Natural killer cell treated with Interleukin-12 subunit alpha and Interleukin-12 subunit beta and Interleukin-15 and Interleukin-18, amount 100 ng/mL, for 72 hours (primary cell): ENCODE measurements at regions not wholly inside any gene's neighbourhood (a gene's known extent, or its start where the extent isn't known, plus 50 kb on each side); places are given as distances from the start of the nearest gene placed in this dataset.

Experiments
- ATAC-seq, 2 donors: fragments of 150-1000 bp; cut with Tn5 transposase in 1 of 2; sonication (Bioruptor Pico), chemical (Tn5 transposase) in 1 of 2; 2 replicates each; pipeline ENCODE4 v1.10.0; 2021
- DNase-seq: peaks from one replicate; pipeline ENCODE4 v3.0.0; 2022; ENCODE audit warnings: low spot score
- H3K27ac Mint-ChIP-seq, 2 donors: 1 replicate in 1 of 2; 2 replicates in 1 of 2; pipeline ENCODE4 v1.8.0; 2022; ENCODE audit warnings: mixed read lengths in 2 of 2, mild to moderate bottlenecking in 1 of 2, moderate library complexity in 1 of 2
- H3K27me3 Mint-ChIP-seq, 2 donors: 1 replicate in 1 of 2; 2 replicates in 1 of 2; pipeline ENCODE4 v1.8.0; 2022; ENCODE audit warnings: mixed read lengths in 2 of 2
- H3K36me3 Mint-ChIP-seq: one replicate; pipeline ENCODE4 v1.8.0; 2022; ENCODE audit warnings: mixed read lengths
- H3K4me1 Mint-ChIP-seq, 2 donors: 1 replicate in 1 of 2; 2 replicates in 1 of 2; pipeline ENCODE4 v1.8.0; 2022; ENCODE audit warnings: low read depth in 2 of 2, mixed read lengths in 2 of 2, mild to moderate bottlenecking in 1 of 2
- H3K4me3 Mint-ChIP-seq: one replicate; pipeline ENCODE4 v1.8.0; 2022; ENCODE audit warnings: mixed read lengths
- H3K9me3 Mint-ChIP-seq: 2 replicates; pipeline ENCODE4 v1.8.0; 2022; ENCODE audit warnings: mixed read lengths

DNA sequence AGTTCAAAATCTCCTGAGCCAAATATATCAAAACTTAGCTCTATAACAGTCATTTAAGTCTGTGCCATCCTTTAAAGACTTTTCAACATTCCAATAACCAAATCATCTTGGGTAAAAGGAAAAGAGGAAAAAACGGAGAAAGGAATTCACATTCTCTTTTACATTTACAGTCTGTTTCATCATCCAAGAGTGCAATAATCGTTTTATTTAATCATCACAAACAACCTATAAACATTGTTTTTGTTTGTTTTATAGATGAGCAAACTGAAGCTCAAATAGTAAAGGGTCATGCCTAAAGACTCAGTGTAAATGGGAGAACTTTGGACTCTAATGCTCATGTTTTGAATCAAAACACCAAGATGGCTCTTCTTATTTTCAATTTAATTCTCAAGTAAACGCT is 252.3 kb downstream of the TOX3 start:
- no peak overlapping the region for H3K4me3 Mint-ChIP-seq
- no peaks in the 10 kb centered on the region for H3K4me1 Mint-ChIP-seq
- no peaks in the 10 kb centered on the region for H3K36me3 Mint-ChIP-seq
- peaks cover 12% of the 10 kb centered on the region for H3K9me3 Mint-ChIP-seq
- ATAC-seq: no peak
- H3K27ac Mint-ChIP-seq: no peak overlapping the region
- no peak for DNase-seq
- no peaks in the 10 kb centered on the region for H3K27me3 Mint-ChIP-seq

DNA sequence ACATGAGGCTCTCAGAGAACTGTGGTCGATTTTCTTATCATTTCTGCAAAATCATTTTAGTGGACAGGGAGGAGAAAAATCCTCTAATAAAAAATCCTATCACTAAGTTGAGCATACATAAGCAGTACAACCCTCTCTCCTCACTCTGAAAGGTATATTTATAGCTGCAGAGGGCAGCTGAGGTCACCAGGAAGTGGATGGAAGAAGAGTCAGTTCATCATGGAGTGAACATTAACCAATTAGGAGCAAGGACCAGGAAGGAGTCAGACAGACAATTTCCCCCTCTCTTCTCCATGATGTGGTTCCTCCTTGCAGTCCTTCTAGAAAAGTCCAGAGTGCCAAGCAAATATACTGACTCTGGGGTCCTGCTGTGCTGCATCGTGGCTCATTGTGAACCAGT is 253.7 kb downstream of the TOX3 start:
- DNase-seq (no peak), ATAC-seq (no peak)
- no peak overlapping the region for H3K27ac Mint-ChIP-seq
- no peak overlapping the region for H3K4me3 Mint-ChIP-seq
- H3K9me3 Mint-ChIP-seq: peaks cover 11% of the 10 kb centered on the region
- H3K4me1 Mint-ChIP-seq: no peaks in the 10 kb centered on the region
- no peaks in the 10 kb centered on the region for H3K36me3 Mint-ChIP-seq
- no peaks in the 10 kb centered on the region for H3K27me3 Mint-ChIP-seq

DNA sequence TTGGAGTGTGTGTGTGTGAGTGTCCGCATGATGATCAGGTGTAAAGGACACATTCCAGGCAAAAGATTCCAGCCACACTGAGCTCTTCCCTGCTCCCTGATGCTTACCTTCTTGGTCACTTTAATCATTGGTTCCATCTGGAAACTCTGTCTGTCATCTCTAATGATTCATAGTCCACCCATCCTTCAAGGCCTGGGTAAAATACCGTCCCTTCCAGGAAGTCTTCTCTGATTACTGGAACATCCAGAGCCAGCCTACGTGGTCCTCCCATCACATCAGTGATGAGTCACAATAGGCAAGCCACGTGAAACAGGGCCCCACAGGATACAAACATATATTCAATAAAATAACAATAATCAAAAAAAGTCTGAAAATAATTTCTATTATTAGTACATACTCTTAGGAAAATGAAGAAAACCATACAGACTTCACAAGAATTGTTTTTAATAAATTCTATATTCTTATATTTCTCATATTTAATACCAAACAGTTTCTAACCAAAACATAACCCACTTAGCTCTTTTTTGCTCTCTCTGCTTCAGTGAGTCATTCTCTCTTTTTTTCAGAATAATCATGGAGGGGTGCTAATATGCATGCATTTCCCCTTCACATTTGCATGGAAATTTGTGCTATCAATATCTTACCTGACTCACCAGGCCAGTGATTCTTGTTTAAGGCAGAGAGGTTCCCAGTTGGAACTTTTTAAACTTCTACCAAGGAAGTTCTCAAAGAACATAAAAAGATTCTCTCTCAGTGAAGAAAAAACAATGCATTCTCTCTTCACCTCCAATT is 263.2 kb downstream of the TOX3 start:
- no peak for DNase-seq
- no peak overlapping the region for H3K27ac Mint-ChIP-seq
- H3K27me3 Mint-ChIP-seq: no peaks in the 10 kb centered on the region
- H3K9me3 Mint-ChIP-seq: peaks cover 10% of the 10 kb centered on the region
- ATAC-seq: no peak
- H3K4me3 Mint-ChIP-seq: no peak overlapping the region
- no peaks in the 10 kb centered on the region for H3K4me1 Mint-ChIP-seq
- H3K36me3 Mint-ChIP-seq: no peaks in the 10 kb centered on the region

DNA sequence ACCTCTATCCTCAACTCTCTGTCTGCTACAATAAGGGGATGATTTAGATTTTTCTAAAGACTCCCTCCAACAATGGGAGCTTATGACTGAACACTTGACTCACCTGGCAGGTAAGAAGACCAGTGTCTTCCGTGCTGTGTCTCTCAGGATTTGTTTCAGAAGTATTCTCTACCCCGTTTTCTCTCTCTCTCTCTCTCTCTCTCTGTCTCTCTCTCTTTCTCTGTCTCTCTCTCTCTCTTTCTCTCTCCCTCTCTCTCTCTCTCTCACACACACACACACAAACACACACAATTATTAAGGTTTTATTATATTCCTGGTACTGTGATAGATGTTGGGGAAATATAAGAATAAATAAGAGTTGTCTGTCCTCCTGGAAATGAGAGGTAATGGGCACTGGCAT is 263.9 kb downstream of the TOX3 start:
- H3K9me3 Mint-ChIP-seq: peaks cover 8% of the 10 kb centered on the region
- H3K4me1 Mint-ChIP-seq: no peaks in the 10 kb centered on the region
- ATAC-seq: no peak
- no peaks in the 10 kb centered on the region for H3K36me3 Mint-ChIP-seq
- no peak overlapping the region for H3K27ac Mint-ChIP-seq
- H3K27me3 Mint-ChIP-seq: no peaks in the 10 kb centered on the region
- DNase-seq: no peak
- no peak overlapping the region for H3K4me3 Mint-ChIP-seq

DNA sequence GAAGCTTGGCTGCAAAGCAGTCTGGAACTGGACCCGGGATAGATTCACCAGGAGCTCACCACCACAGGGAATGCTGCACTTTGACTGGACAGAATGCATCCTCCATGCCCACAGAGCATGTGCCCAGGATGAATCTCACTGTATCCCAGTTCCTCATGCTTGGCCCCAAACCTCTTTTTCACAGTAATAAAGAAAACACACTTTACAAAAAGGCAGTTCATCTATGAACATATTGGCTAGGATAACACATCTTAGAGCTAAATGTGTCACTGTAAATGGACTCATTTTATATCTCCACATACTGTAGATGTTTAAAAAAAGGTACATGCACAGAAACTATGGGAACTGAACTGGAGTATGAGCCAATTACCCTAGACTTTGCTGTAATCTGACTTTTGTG is 266.9 kb downstream of the TOX3 start:
- DNase-seq (no peak), ATAC-seq (no peak)
- Mint-ChIP-seq H3K9me3 (peaks cover 3% of the 10 kb centered on the region), H3K36me3 (no peaks in the 10 kb centered on the region), H3K27me3 (no peaks in the 10 kb centered on the region), H3K27ac (no peak overlapping the region), H3K4me1 (no peaks in the 10 kb centered on the region), H3K4me3 (no peak overlapping the region)

DNA sequence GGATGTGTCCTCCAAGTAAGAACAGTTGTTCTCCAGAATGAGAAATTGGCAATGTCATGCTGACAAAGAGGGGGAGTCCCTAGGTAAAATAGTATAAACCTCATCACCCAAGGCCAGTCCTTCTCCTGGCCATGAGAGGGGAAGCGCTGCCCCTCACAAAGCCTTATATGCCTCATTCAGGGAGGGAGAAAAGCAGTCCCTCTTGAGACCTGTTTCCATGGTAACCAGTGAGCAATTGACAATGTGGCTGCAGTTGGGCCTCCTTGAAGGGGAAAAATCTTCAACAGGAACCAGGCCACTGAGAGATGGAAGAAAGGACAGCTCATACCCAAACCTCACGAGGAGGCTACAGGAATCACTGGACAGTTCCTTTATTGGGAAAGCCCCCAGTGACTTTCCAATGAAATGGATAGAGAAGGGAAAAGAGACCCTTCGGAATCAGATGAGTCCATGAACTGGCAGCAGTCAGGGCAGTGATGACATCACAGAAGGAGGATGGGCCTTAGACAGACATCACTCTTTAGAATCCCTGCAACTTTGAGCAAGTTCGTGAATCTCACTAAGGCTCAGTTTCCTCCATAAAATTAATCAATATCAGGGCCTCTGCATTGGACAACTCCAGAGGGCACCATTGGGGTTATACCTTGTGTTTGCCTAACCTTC is 275.7 kb downstream of the TOX3 start:
- no peak for ATAC-seq
- no peaks in the 10 kb centered on the region for H3K4me1 Mint-ChIP-seq

DNA sequence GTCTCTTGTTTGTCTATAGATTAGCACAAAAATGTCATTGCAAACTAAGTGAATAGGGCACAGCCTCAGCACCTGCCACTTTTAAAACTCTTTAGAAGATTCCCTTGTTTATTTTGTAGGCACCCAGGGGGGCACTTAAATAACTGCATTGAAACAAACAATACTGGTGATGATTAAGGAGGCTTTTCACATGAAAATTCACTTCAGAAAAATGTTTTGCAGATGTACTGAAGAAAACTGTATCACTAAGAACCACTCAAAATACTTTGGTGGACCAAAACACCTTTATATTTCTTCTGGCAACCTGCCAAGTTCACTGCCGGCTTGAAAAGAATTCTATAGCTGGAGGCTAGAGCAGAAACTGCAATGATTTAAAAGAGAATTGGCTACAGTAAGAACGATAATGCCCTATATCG is 281.5 kb downstream of the TOX3 start:
- no peak for ATAC-seq

More for the DNA sequence above, 275.7 kb downstream of the TOX3 start:
- Mint-ChIP-seq H3K27me3 (no peaks in the 10 kb centered on the region), H3K27ac (no peak overlapping the region), H3K36me3 (no peaks in the 10 kb centered on the region), H3K9me3 (peaks cover 11% of the 10 kb centered on the region), H3K4me3 (no peak overlapping the region)
- DNase-seq: no peak

DNA sequence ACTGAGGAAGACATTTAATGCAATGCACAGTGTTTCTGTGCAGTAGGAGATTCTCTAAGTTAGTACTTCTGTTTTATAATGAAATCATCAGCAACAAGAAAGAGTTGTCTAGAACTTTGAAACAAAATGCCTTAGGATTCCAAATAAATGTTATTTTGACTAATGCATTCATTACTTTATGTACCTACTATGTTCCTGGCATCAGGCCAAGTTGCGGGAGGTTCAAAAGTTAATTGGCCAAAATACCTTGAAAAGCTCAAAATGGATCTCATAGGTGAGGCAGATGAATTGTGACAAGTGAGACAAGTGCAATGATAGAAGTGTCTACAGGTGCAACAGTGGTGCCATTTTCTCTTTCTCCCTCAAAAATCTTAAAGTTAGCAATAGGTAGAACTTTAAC is 289.4 kb downstream of the TOX3 start:
- Mint-ChIP-seq H3K9me3 (no peaks in the 10 kb centered on the region), H3K27me3 (no peaks in the 10 kb centered on the region), H3K4me1 (no peaks in the 10 kb centered on the region), H3K36me3 (no peaks in the 10 kb centered on the region), H3K27ac (no peak overlapping the region), H3K4me3 (no peak overlapping the region)
- no peak for ATAC-seq
- no peak for DNase-seq

More for the DNA sequence above, 281.5 kb downstream of the TOX3 start:
- no peaks in the 10 kb centered on the region for H3K36me3 Mint-ChIP-seq
- H3K9me3 Mint-ChIP-seq: peaks cover 7% of the 10 kb centered on the region
- H3K4me1 Mint-ChIP-seq: no peaks in the 10 kb centered on the region
- H3K4me3 Mint-ChIP-seq: no peak overlapping the region
- no peak for DNase-seq
- H3K27me3 Mint-ChIP-seq: no peaks in the 10 kb centered on the region
- H3K27ac Mint-ChIP-seq: no peak overlapping the region

DNA sequence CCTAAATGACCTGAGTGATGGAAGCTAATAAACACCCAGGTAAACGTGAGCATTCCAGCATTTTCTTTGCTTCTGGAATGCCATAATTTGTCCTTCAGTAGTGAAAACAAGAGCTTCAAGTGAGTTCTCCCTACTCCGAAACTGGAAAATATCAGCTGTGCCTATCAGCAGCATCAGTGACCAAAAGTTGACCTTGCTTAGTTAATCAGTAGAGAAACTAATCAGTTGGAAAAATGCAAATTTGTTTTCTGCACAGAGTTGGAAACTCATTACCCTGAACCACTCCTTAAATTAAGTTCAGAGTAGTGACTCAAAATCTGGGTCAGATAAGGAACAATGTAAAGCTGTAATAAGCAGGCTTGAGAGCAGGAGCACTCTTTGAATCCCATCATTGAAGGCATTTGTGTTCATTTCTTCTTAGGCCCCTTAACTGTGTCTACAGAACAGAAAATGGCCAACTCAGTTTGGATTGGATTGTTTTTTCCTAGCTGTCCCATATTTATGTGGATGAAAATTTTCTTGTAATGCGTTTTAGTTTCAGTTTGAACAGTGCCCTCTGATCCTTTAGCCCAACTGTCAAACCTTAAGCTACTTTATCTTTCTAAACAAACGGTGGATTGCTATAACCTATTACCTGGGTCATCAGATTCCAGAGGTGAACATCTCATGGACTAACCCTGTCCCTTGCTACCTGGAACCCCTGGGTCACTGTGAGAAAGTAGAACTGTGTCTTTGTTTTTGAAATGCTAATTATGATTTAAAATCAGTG is 290.4 kb downstream of the TOX3 start:
- no peaks in the 10 kb centered on the region for H3K4me1 Mint-ChIP-seq
- DNase-seq: no peak
- ATAC-seq: no peak
- no peak overlapping the region for H3K4me3 Mint-ChIP-seq
- no peaks in the 10 kb centered on the region for H3K36me3 Mint-ChIP-seq
- H3K27ac Mint-ChIP-seq: no peak overlapping the region
- H3K27me3 Mint-ChIP-seq: no peaks in the 10 kb centered on the region
- H3K9me3 Mint-ChIP-seq: no peaks in the 10 kb centered on the region

DNA sequence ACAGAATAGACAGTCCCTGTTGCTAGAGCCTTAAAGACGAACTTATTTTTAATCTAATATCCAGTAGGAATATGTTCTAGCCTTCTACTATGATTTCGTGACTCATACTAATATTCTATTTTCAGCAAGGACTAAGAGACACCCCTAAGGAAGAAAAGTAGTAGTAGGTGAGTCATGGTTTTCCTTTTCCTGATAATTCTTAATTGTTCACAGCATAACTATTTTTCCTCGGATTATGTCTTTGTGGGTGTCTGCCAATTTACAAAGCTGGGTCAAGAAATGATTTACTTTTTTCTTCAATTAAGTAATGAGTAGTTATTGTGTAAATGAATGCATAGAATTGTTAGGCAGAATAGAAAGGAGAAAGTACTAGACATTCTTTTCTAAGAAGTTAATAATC is 292.2 kb downstream of the TOX3 start:
- H3K36me3 Mint-ChIP-seq: no peaks in the 10 kb centered on the region
- H3K27ac Mint-ChIP-seq: no peak overlapping the region
- ATAC-seq (no peak), DNase-seq (no peak)
- no peak overlapping the region for H3K4me3 Mint-ChIP-seq
- H3K9me3 Mint-ChIP-seq: no peaks in the 10 kb centered on the region
- H3K27me3 Mint-ChIP-seq: no peaks in the 10 kb centered on the region
- H3K4me1 Mint-ChIP-seq: no peaks in the 10 kb centered on the region

DNA sequence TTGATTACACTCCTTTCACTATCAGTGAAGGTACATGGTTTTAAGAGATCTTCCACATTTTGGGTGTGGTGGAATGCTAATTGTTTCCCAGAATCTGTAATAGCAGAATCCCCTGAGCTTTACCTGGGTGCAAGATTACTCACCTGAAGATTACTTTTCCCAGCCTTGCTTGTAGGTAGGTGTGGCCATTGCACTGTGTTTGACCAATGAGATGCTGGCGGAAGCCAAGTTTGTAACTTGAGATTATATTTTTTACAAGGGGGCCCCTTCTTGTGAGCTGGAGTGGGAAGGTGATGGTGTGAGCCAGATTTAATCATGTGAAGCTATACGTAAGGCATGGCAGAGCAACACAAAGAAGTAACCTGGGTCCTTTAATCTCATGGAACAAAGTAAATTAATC is 294.3 kb downstream of the TOX3 start:
- DNase-seq: no peak
- Mint-ChIP-seq H3K9me3 (peaks cover 5% of the 10 kb centered on the region), H3K27me3 (no peaks in the 10 kb centered on the region), H3K4me1 (no peaks in the 10 kb centered on the region), H3K27ac (no peak overlapping the region), H3K36me3 (no peaks in the 10 kb centered on the region), H3K4me3 (no peak overlapping the region)
- ATAC-seq: no peak

DNA sequence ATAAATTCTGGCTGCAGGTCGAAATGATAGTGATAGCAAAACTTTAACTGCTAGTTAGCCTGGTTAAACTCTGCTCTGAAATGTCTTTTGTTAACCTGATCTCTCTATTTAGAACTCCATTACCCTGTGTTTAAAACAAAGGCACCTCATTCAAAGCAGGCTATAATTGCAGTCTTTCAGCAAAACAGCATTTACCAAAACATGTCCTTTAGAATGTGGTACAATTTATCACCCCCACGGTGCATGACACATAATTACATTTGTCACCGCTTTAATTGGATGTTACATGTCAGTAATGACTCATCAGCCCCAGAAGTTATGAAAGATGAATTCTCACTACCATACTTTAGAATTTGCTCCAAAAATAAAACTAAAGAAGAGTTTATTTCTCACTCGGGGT is 295.4 kb downstream of the TOX3 start:
- no peak for ATAC-seq
- H3K27me3 Mint-ChIP-seq: no peaks in the 10 kb centered on the region
- H3K27ac Mint-ChIP-seq: no peak overlapping the region
- H3K4me1 Mint-ChIP-seq: no peaks in the 10 kb centered on the region
- no peaks in the 10 kb centered on the region for H3K36me3 Mint-ChIP-seq
- peaks cover 11% of the 10 kb centered on the region for H3K9me3 Mint-ChIP-seq
- H3K4me3 Mint-ChIP-seq: no peak overlapping the region
- DNase-seq: no peak

DNA sequence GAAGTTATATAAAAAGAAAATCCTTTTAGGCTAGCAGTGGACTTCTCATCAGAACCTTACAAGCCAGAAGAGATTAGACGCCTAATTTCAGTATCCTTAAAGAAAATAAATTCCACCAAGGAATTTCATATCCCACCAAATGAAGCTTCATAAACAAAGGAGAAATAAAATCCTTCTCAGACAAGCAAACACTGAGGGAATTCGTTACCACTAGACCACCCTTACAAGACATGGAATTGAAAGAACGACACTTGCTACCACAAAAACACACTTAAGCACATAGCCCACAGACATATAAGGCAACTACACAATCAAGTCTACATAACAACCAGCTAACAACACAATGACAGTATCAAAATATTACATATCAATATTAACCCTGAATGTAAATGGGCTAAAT is 299.2 kb downstream of the TOX3 start:
- no peaks in the 10 kb centered on the region for H3K27me3 Mint-ChIP-seq
- DNase-seq (no peak), ATAC-seq (no peak)
- peaks cover 14% of the 10 kb centered on the region for H3K9me3 Mint-ChIP-seq
- H3K4me3 Mint-ChIP-seq: no peak overlapping the region
- no peak overlapping the region for H3K27ac Mint-ChIP-seq
- H3K4me1 Mint-ChIP-seq: no peaks in the 10 kb centered on the region
- no peaks in the 10 kb centered on the region for H3K36me3 Mint-ChIP-seq

DNA sequence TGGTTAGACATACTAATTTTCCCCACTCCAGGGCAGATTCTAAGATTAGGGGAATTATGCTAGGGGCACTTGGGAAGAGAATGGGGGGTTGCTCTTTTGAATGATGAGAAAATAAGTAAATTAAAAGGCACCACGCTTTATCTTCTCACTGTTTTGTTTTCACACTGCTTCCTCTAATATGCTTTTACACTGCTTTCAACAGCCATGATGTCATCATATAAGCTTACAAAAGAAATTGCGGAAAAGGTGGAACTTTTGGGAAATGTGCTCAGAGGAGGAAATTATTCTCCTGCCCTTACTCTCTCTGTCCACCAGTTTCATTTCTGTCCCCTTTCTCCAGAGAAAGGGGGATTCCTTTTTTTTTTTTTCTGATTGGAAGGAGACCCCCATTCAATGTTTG is 308.2 kb downstream of the TOX3 start:
- H3K9me3 Mint-ChIP-seq: peaks cover 1% of the 10 kb centered on the region
- no peak for DNase-seq
- ATAC-seq: no peak
- H3K36me3 Mint-ChIP-seq: no peaks in the 10 kb centered on the region
- no peak overlapping the region for H3K27ac Mint-ChIP-seq
- no peaks in the 10 kb centered on the region for H3K4me1 Mint-ChIP-seq
- H3K4me3 Mint-ChIP-seq: no peak overlapping the region
- no peaks in the 10 kb centered on the region for H3K27me3 Mint-ChIP-seq
